C4-2B (cell line): ENCODE measurements at regions not wholly inside any gene's neighbourhood (a gene's known extent, or its start where the extent isn't known, plus 50 kb on each side); places are given as distances from the start of the nearest gene placed in this dataset.

Experiments
- H3K27ac ChIP-seq: fragments of 450-650 bp; 2 replicates; pipeline ENCODE4 v1.5.1; 2017
- ZFX ChIP-seq: fragments of 450-650 bp; IDR thresholded peaks from 2 replicates; pipeline ENCODE4 v1.6.1; 2017
- TF ChIP-seq, protein P1 (sequence below): fragments of 450-650 bp; conservative IDR thresholded peaks from 2 replicates; pipeline ENCODE4 v1.5.1; 2017; ENCODE audit warnings: mild to moderate bottlenecking

DNA sequence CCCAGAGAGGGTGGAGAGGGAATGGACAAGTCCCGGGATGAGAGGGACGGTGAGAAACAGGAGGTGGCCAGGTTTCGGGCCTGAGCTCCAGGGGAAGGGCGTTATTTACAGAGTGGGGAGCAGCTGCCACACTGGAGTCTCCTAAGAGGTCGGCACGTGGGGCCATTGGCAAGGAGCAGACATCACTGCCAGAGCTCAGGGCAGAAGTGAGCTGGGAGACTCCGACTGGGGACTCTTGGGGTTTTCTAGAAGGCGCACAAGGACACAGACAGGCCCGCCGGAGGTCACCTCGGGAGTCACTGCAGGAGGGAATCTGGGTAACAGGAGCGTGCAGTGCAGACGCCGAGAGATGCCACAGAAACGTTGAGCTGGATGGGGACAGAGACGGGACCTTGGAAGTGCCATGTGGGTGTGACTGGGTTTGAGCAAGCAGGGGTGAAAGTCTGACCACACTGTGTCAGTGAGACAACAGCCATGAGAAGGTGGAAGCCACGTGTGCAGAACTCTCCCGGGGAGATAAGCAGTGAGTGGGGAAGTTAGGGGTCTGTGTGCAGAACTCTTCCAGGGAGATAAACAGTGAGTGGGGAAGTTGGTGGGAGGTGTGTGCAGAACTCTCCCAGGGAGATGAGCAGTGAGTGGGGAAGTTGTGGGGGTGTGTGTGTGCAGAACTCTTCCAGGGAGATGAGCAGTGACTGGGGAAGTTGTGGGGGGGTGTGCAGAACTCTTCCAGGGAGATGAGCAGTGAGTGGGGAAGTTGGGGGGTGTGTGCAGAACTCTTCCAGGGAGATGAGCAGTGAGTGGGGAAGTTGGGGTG lies 187.5 kb downstream of the SHANK2 start:
- TF ChIP-seq, protein P1, sequence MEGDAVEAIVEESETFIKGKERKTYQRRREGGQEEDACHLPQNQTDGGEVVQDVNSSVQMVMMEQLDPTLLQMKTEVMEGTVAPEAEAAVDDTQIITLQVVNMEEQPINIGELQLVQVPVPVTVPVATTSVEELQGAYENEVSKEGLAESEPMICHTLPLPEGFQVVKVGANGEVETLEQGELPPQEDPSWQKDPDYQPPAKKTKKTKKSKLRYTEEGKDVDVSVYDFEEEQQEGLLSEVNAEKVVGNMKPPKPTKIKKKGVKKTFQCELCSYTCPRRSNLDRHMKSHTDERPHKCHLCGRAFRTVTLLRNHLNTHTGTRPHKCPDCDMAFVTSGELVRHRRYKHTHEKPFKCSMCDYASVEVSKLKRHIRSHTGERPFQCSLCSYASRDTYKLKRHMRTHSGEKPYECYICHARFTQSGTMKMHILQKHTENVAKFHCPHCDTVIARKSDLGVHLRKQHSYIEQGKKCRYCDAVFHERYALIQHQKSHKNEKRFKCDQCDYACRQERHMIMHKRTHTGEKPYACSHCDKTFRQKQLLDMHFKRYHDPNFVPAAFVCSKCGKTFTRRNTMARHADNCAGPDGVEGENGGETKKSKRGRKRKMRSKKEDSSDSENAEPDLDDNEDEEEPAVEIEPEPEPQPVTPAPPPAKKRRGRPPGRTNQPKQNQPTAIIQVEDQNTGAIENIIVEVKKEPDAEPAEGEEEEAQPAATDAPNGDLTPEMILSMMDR: no peak
- no peak for TF ChIP-seq ZFX

DNA sequence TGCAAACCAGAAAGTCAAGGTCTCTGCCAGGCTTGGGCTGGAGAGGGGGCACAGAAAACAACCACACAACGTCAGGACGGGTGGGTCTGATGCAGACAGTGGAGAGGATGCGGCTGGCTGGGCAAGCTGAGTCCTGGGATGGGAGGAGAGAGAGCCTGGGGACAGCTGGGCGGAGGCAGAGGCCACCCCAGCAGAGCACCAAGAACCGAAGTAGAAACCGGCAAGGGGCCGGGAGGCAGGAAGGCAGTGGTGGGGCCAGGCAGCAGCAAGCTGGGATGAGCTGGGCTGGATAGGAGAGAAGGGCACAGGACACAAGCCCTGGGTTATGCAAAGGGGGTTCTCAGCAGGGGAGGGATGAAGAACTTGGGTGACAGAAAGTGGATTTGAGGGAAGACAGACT lies 188.2 kb downstream of the SHANK2 start:
- H3K27ac ChIP-seq: no peak overlapping the region
- no peak for TF ChIP-seq ZFX
- TF ChIP-seq, protein P1: no peak

More for the DNA sequence above, 187.5 kb downstream of the SHANK2 start:
- H3K27ac ChIP-seq: no peak overlapping the region

DNA sequence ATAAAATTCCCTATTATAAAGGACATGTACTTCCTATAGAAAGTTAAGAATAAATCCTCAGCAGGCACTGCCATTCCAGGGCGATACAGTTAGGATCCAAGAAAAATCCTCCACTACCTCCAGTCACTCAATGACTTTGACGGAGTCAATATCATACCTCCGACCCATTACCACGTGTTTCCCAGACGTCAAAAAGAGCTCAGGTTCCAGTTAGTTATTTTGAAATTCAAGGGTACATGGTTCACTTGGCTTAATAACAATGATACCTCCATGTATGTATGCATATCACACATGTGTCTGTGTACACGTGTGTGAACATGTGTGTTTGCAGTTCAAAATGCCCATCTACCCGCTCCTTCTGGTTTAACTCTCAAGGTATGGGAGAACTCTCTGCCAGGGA lies 189.2 kb downstream of the SHANK2 start:
- no peak for TF ChIP-seq ZFX
- TF ChIP-seq, protein P1: no peak
- no peak overlapping the region for H3K27ac ChIP-seq

DNA sequence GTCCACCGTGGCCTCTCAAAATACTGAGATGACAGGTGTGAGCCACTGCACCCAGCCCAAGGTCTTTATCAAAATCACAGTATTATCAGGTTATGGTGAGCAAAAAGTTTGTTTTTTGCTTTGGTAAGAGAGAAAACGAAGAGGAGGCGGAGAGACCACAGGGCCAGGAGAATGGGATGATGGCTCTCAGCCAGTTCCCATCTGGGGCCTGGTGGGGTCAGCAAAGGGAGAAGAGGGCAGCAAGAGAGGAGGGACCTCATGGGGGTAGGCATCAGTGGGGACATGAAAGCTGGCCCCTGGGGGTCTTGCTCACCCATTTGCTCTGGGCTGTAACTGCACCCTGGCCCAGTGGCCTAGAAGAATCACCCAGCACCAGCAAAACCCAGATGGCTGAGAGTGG lies 190.2 kb downstream of the SHANK2 start:
- H3K27ac ChIP-seq: no peak overlapping the region
- no peak for TF ChIP-seq ZFX
- TF ChIP-seq, protein P1: no peak

DNA sequence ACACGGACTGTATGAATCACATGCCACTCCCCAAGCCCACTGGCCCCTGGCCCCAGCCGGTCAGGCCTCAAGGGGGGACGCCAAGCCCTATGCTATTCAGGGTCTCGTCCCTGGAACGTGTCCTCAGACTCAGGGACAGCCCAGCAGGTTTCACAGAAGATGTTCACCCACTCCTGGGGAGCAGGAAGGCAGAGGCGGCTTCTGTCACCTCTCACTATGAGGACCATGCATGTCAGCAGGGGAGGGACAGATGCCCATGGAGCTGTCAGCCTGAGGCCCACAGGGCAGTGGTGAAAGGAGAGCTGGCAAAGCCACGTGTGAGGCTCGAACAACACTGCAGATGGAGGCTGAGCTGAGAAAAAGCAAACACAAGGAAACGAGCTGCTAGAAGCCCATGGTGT lies 192.0 kb downstream of the SHANK2 start:
- no peak overlapping the region for H3K27ac ChIP-seq
- TF ChIP-seq ZFX: no peak
- TF ChIP-seq, protein P1: no peak

DNA sequence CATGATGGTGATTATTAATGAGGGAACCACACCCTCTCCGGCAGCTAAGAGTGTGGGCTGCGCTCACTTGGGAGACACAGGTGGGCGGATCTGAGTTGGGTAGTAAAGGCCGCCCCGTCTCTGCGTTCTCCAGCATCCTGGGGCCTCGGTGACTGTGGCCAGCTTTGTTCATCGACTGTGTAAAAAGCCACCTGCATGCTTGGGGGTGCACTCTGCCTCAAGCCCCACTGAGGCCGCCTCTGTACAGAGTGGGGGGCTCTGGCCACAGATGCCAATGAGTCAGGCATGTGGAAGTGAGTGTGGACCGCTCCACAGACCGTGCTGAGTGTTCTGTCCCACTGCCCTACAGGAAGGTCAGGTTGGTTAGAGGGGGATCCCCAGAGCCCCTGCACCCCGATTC lies 192.7 kb downstream of the SHANK2 start:
- TF ChIP-seq, protein P1: no peak
- TF ChIP-seq ZFX: no peak
- no peak overlapping the region for H3K27ac ChIP-seq

DNA sequence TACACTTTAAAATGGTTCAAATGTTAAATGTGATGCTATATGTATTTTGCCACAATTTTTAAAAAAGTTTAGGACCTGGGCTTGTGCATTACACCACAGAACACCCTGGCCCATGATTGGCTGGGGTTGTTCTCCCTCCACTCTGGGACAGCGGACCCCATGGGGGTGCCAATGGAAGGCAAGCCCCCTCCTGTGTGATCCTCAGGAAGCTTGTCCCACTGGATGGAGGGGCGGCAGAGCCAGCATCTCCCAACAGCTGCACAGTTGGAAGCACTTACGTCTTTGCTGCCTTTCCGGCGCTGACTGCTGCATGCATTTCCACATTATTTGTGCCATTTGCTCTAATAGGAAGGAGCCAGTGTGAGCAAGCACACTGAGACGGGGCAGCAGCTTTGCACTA lies 196.5 kb downstream of the SHANK2 start:
- TF ChIP-seq ZFX: no peak
- TF ChIP-seq, protein P1: no peak
- no peak overlapping the region for H3K27ac ChIP-seq
